OCI-LY7 (cell line): ENCODE measurements at regions not wholly inside any gene's neighbourhood (a gene's known extent, or its start where the extent isn't known, plus 50 kb on each side); places are given as distances from the start of the nearest gene placed in this dataset.

Experiments
- BruUV-seq: library from RNA; stranded (reverse); fragments of 400-500 nt; replicated peaks from 2 replicates; lab custom pipeline; 2021; lab: Mats Ljungman, UMichigan
- CTCF ChIA-PET: fragments of 300-600 bp; sonication (Branson Sonifier 250); formaldehyde crosslinking; loops from one replicate; lab custom pipeline; 2022; ENCODE audit warnings: antibody characterized with exemption; ENCODE audit not compliant: unreplicated experiment; lab: Charles Lee
- POLR2A ChIA-PET: fragments of 300-600 bp; sonication (Branson Sonifier 250); formaldehyde crosslinking; loops from one replicate; lab custom pipeline; 2022; ENCODE audit warnings: antibody characterized with exemption; lab: Charles Lee
- DNase-seq: peaks from one replicate; pipeline ENCODE4 v3.0.0-alpha.2; 2015; ENCODE audit warnings: low spot score
- H2AFZ ChIP-seq: fragments of 200-600 bp; sonication (generic), shearing (Covaris generic); 2 replicates; pipeline ENCODE4 v1.6.1; 2014; ENCODE audit warnings: mild to moderate bottlenecking, antibody characterized with exemption, low read length, moderate library complexity
- H3K27ac ChIP-seq: fragments of 200-600 bp; sonication (generic); 2 replicates; pipeline ENCODE4 v1.5.1; 2014; ENCODE audit warnings: mixed run types, low read depth, mild to moderate bottlenecking, moderate library complexity, low read length, inconsistent platforms; ENCODE audit not compliant: poor library complexity, severe bottlenecking
- H3K36me3 ChIP-seq: fragments of 200-600 bp; sonication (generic); 2 replicates; pipeline ENCODE4 v1.6.1; 2014; ENCODE audit warnings: mild to moderate bottlenecking, antibody characterized with exemption, low read length, moderate library complexity, mixed read lengths; ENCODE audit not compliant: insufficient read depth
- H3K4me1 ChIP-seq: fragments of 200-600 bp; sonication (generic); 2 replicates; pipeline ENCODE4 v1.5.1; 2014; ENCODE audit warnings: mild to moderate bottlenecking, low read length; ENCODE audit not compliant: insufficient read depth, poor library complexity, severe bottlenecking
- H3K4me2 ChIP-seq: fragments of 200-600 bp; sonication (generic); 2 replicates; pipeline ENCODE4 v1.6.1; 2014; ENCODE audit warnings: mild to moderate bottlenecking, low read length
- H3K4me3 ChIP-seq: fragments of 200-600 bp; sonication (generic); 2 replicates; pipeline ENCODE4 v1.5.1; 2014; ENCODE audit warnings: mild to moderate bottlenecking, low read depth, low read length; ENCODE audit not compliant: poor library complexity, severe bottlenecking
- H3K79me2 ChIP-seq: fragments of 200-600 bp; sonication (generic); 2 replicates; pipeline ENCODE4 v1.6.1; 2016; ENCODE audit warnings: low read depth, mild to moderate bottlenecking, low read length, moderate library complexity, mixed read lengths; ENCODE audit not compliant: insufficient read depth
- H3K9me2 ChIP-seq: fragments of 200-600 bp; sonication (generic); 2 replicates; pipeline ENCODE4 v1.6.1; 2016; ENCODE audit warnings: mild to moderate bottlenecking, low read length, mixed read lengths; ENCODE audit not compliant: insufficient read depth
- H3K9me3 ChIP-seq: fragments of 200-600 bp; sonication (generic); 2 replicates; pipeline ENCODE4 v1.6.1; 2014; ENCODE audit warnings: mild to moderate bottlenecking, mixed run types, low read length, mixed read lengths
- H4K20me1 ChIP-seq: fragments of 200-600 bp; sonication (generic); 2 replicates; pipeline ENCODE4 v1.6.1; 2014; ENCODE audit warnings: mild to moderate bottlenecking, antibody characterized with exemption, low read length, moderate library complexity, mixed read lengths; ENCODE audit not compliant: insufficient read depth
- CTCF ChIP-seq: fragments of 200-600 bp; sonication (generic); conservative IDR thresholded peaks from 2 replicates; pipeline ENCODE4 v1.5.1; 2014; ENCODE audit warnings: mild to moderate bottlenecking, antibody characterized with exemption, low read length, moderate library complexity, mixed read lengths
- EZH2phosphoT487 ChIP-seq: fragments of 200-600 bp; sonication (generic); IDR thresholded peaks from 2 replicates; pipeline ENCODE4 v1.6.1; 2018; ENCODE audit warnings: low read depth, borderline replicate concordance, mild to moderate bottlenecking, mixed run types, antibody characterized with exemption, low read length, moderate library complexity, mixed read lengths
- intact Hi-C: fragments of 100-400 bp; cut with micrococcal nuclease; formaldehyde crosslinking; loops from one replicate; pipeline ENCODE4 v1.10.0; 2022; ENCODE audit not compliant: unreplicated experiment

- intact Hi-C loops = no loop called here
- Histone ChIP-seq H3K9me3 (no peaks in the 10 kb centered on the region), H3K79me2 (no peaks in the 10 kb centered on the region), H3K27ac (no peak overlapping the region), H3K9me2 (no peaks in the 10 kb centered on the region), H3K4me3 (no peak overlapping the region), H2AFZ (no peak overlapping the region), H3K4me1 (no peaks in the 10 kb centered on the region), H4K20me1 (no peaks in the 10 kb centered on the region), H3K36me3 (no peaks in the 10 kb centered on the region), H3K4me2 (no peak overlapping the region)
- no TSS peak for BruUV-seq
- ChIA-PET CTCF (no interaction called here), POLR2A (interaction anchor here (0.6 to 1.2 kb wide), 5 partner anchors 8 to 709 kb away, joined by 3 to 4 read pairs (median 3); no protein-coding TSS in a partner anchor)
- TF ChIP-seq EZH2phosphoT487 = no peak
- TF ChIP-seq CTCF = no peak
- no peak for DNase-seq
Measured at GRCh38 chr4:81874661-81875515, 403.2 kb upstream of the RASGEF1B start.

GRCh38 chr4:81870275-81870674 lies 398.6 kb upstream of the RASGEF1B start:
- CTCF ChIA-PET = no interaction called here
- Histone ChIP-seq H3K27ac (no peak overlapping the region), H3K79me2 (no peaks in the 10 kb centered on the region), H4K20me1 (no peaks in the 10 kb centered on the region), H3K36me3 (no peaks in the 10 kb centered on the region), H2AFZ (no peak overlapping the region), H3K4me1 (no peaks in the 10 kb centered on the region), H3K4me3 (no peak overlapping the region), H3K4me2 (no peak overlapping the region), H3K9me3 (no peaks in the 10 kb centered on the region), H3K9me2 (no peaks in the 10 kb centered on the region)
- BruUV-seq = no TSS peak
- no peak for DNase-seq
- POLR2A ChIA-PET = no interaction called here
- TF ChIP-seq EZH2phosphoT487 = no peak
- no peak for TF ChIP-seq CTCF
- intact Hi-C loops = no loop called here

- H4K20me1 ChIP-seq = no peaks in the 10 kb centered on the region
- no peak overlapping the region for H3K4me3 ChIP-seq
- no peaks in the 10 kb centered on the region for H3K4me1 ChIP-seq
- intact Hi-C loops = no loop called here
- TF ChIP-seq CTCF (no peak), EZH2phosphoT487 (no peak)
- no peaks in the 10 kb centered on the region for H3K9me2 ChIP-seq
- no peak overlapping the region for H2AFZ ChIP-seq
- BruUV-seq = no TSS peak
- H3K4me2 ChIP-seq = no peak overlapping the region
- peaks cover 6% of the 10 kb centered on the region; the same call in 1 of the 2 replicates for H3K9me3 ChIP-seq
- H3K27ac ChIP-seq = no peak overlapping the region
- no peaks in the 10 kb centered on the region for H3K36me3 ChIP-seq
- no peak for DNase-seq
- ChIA-PET POLR2A (no interaction called here), CTCF (no interaction called here)
- no peaks in the 10 kb centered on the region for H3K79me2 ChIP-seq
Measured at GRCh38 chr4:81860111-81860510, 388.4 kb upstream of the RASGEF1B start.
